HCT116 (cell line): ENCODE measurements at regions not wholly inside any gene's neighbourhood (a gene's known extent, or its start where the extent isn't known, plus 50 kb on each side); places are given as distances from the start of the nearest gene placed in this dataset.

ENCODE experiments used
- ATAC-seq: fragments of 200-7000 bp; cut with Tn5 transposase; 2 replicates; pipeline ENCODE4 v1.9.1; 2020; ENCODE audit warnings: mild to moderate bottlenecking, moderate library complexity
- BruUV-seq: library from RNA; stranded (reverse); fragments of 400-500 nt; replicated peaks from 2 replicates; lab custom pipeline; 2021; lab: Mats Ljungman, UMichigan
- CTCF ChIA-PET: fragments of 300-600 bp; sonication (Branson Sonifier 250); formaldehyde crosslinking; loops from one replicate; lab custom pipeline; 2021; ENCODE audit warnings: antibody characterized with exemption; lab: Charles Lee
- POLR2A ChIA-PET: fragments of 300-600, 350-600 bp; sonication (Branson Sonifier 250); formaldehyde crosslinking; loops from one replicate; lab custom pipeline; 2021; ENCODE audit warnings: antibody characterized with exemption; lab: Charles Lee
- RAD21 ChIA-PET, 2 experiments: fragments of 300-600 bp; sonication (Branson Sonifier 250); formaldehyde crosslinking; loops; one replicate each; lab custom pipeline; 2023; ENCODE audit warnings: low total read pairs in 2 of 2; ENCODE audit not compliant: uncharacterized antibody in 2 of 2, unreplicated experiment in 2 of 2, low non-redundant PET in 1 of 2; lab: Charles Lee
- DNase-seq: peaks from one replicate; pipeline ENCODE4 v3.0.0-alpha.2; 2010; ENCODE audit warnings: low read depth, low spot score
- H2AFZ ChIP-seq: fragments of 200-600 bp; shearing (Covaris generic), sonication (generic); 2 replicates; pipeline ENCODE4 v1.6.1; 2017; ENCODE audit warnings: low read depth, mixed run types, mixed read lengths, antibody characterized with exemption, low read length; ENCODE audit not compliant: poor library complexity, severe bottlenecking
- H3K27ac ChIP-seq: 2 replicates; pipeline ENCODE4 v1.5.1; 2012; ENCODE audit warnings: low read depth, low read length
- H3K27me3 ChIP-seq: fragments of 200-600 bp; sonication (generic); 2 replicates; pipeline ENCODE4 v1.6.1; 2016; ENCODE audit warnings: mixed run types, low read length, mixed read lengths; ENCODE audit not compliant: insufficient read depth
- H3K36me3 ChIP-seq, 2 experiments: fragments of 200-500 bp in 1 of 2; fragments of 200-600 bp in 1 of 2; sonication (Bioruptor generic) in 1 of 2; sonication (generic) in 1 of 2; 2 replicates each; pipeline versions ENCODE4 v1.5.1 to v1.6.1; 2014 to 2016; ENCODE audit warnings: low read length in 2 of 2, inconsistent platforms in 1 of 2, mixed read lengths in 1 of 2, mixed run types in 1 of 2; ENCODE audit not compliant: insufficient read depth in 2 of 2, control insufficient read depth in 1 of 2
- H3K4me1 ChIP-seq, 2 experiments: fragments of 200-600 bp in 1 of 2; sonication (generic) in 1 of 2; 2 replicates each; pipeline versions ENCODE4 v1.5.1 to v1.6.1; 2012 to 2017; ENCODE audit warnings: low read length in 2 of 2, inconsistent platforms in 1 of 2, mild to moderate bottlenecking in 1 of 2, mixed read lengths in 1 of 2, mixed run types in 1 of 2, moderate library complexity in 1 of 2; ENCODE audit not compliant: insufficient read depth in 2 of 2, control insufficient read depth in 1 of 2
- H3K4me2 ChIP-seq: fragments of 200-600 bp; sonication (generic); 2 replicates; pipeline ENCODE4 v1.6.1; 2017; ENCODE audit warnings: mixed run types, low read length, mixed read lengths
- H3K4me3 ChIP-seq, 2 experiments: fragments of 200-600 bp in 1 of 2; sonication (generic) in 1 of 2; replicated peaks in 1 of 2; 2 replicates each; pipeline ENCODE4 v1.5.1; 2011 to 2016; ENCODE audit warnings: low read length in 2 of 2, control low read depth in 1 of 2, low read depth in 1 of 2, mild to moderate bottlenecking in 1 of 2, mixed read lengths in 1 of 2, mixed run types in 1 of 2
- H3K79me2 ChIP-seq: fragments of 200-600 bp; sonication (generic); 2 replicates; pipeline ENCODE4 v1.6.1; 2017; ENCODE audit warnings: mild to moderate bottlenecking, mixed run types, low read length, moderate library complexity, mixed read lengths; ENCODE audit not compliant: insufficient read depth
- H3K9ac ChIP-seq: fragments of 200-600 bp; sonication (generic); 2 replicates; pipeline ENCODE4 v1.6.1; 2016; ENCODE audit warnings: low read length, mixed read lengths
- H3K9me2 ChIP-seq: fragments of 200-600 bp; sonication (generic), shearing (Covaris generic); 2 replicates; pipeline ENCODE4 v1.6.1; 2017; ENCODE audit warnings: mixed run types, mild to moderate bottlenecking, moderate library complexity; ENCODE audit not compliant: insufficient read depth
- H3K9me3 ChIP-seq, 2 experiments: fragments of 200-500 bp in 1 of 2; fragments of 200-600 bp in 1 of 2; sonication (Bioruptor generic) in 1 of 2; sonication (generic) in 1 of 2; 2 replicates each; pipeline ENCODE4 v1.6.1; 2014 to 2017; ENCODE audit warnings: low read length in 2 of 2, mixed read lengths in 2 of 2, inconsistent platforms in 1 of 2, low read depth in 1 of 2, mild to moderate bottlenecking in 1 of 2, mixed run types in 1 of 2, moderate library complexity in 1 of 2; ENCODE audit not compliant: control insufficient read depth in 1 of 2, insufficient read depth in 1 of 2
- H4K20me1 ChIP-seq: fragments of 200-600 bp; sonication (generic), shearing (Covaris generic); 2 replicates; pipeline ENCODE4 v1.6.1; 2017; ENCODE audit warnings: mixed run types, mild to moderate bottlenecking, moderate library complexity; ENCODE audit not compliant: insufficient read depth
- ATF3 ChIP-seq: IDR thresholded peaks from 2 replicates; pipeline ENCODE4 v1.6.1; 2012
- CEBPB ChIP-seq: IDR thresholded peaks from 2 replicates; pipeline ENCODE4 v1.6.1; 2012; ENCODE audit warnings: low read depth
- CTCF ChIP-seq, 3 experiments: fragments of 200-600 bp in 1 of 3; sonication (generic) in 1 of 3; IDR thresholded peaks in 2 of 3; conservative IDR thresholded peaks in 1 of 3; 2 replicates each; pipeline ENCODE4 v1.5.1; 2012 to 2017; ENCODE audit warnings: low read depth in 2 of 3, low read length in 2 of 3, antibody characterized with exemption in 1 of 3, borderline replicate concordance in 1 of 3, control low read depth in 1 of 3, mild to moderate bottlenecking in 1 of 3, mixed read lengths in 1 of 3, mixed run types in 1 of 3, moderate library complexity in 1 of 3; ENCODE audit not compliant: insufficient read depth in 1 of 3
- EGR1 ChIP-seq: IDR thresholded peaks from 2 replicates; pipeline ENCODE4 v1.6.1; 2012; ENCODE audit warnings: low read depth
- ELF1 ChIP-seq: IDR thresholded peaks from 2 replicates; pipeline ENCODE4 v1.6.1; 2012; ENCODE audit warnings: low read depth, borderline replicate concordance
- EZH2 ChIP-seq: fragments of 200-600 bp; sonication (generic); IDR thresholded peaks from 2 replicates; pipeline ENCODE4 v1.6.1; 2017; ENCODE audit warnings: antibody characterized with exemption, mixed run types
- EZH2phosphoT487 ChIP-seq: fragments of 200-600 bp; IDR thresholded peaks from 2 replicates; pipeline ENCODE4 v1.6.1; 2018; ENCODE audit warnings: antibody characterized with exemption, borderline replicate concordance
- FOSL1 ChIP-seq: IDR thresholded peaks from 2 replicates; pipeline ENCODE4 v1.6.1; 2012; ENCODE audit warnings: low read depth
- JUND ChIP-seq: IDR thresholded peaks from 2 replicates; pipeline ENCODE4 v1.6.1; 2012
- POLR2A ChIP-seq: IDR thresholded peaks from 2 replicates; pipeline ENCODE4 v1.7.0; 2011; ENCODE audit warnings: borderline replicate concordance; ENCODE audit not compliant: insufficient read depth, insufficient read length; ENCODE audit errors: extremely low read depth
- POLR2AphosphoS5 ChIP-seq: IDR thresholded peaks from 2 replicates; pipeline ENCODE4 v1.6.1; 2011; ENCODE audit warnings: mild to moderate bottlenecking, low read depth, low read length, moderate library complexity
- REST ChIP-seq: IDR thresholded peaks from 2 replicates; pipeline ENCODE4 v1.6.1; 2012; ENCODE audit warnings: low read depth
- SIN3A ChIP-seq: IDR thresholded peaks from 2 replicates; pipeline ENCODE4 v1.6.1; 2012; ENCODE audit warnings: low read depth
- SP1 ChIP-seq: IDR thresholded peaks from 2 replicates; pipeline ENCODE4 v1.6.1; 2012; ENCODE audit warnings: low read depth
- SRF ChIP-seq: IDR thresholded peaks from 2 replicates; pipeline ENCODE4 v1.6.1; 2012; ENCODE audit warnings: low read depth
- TCF7L2 ChIP-seq: IDR thresholded peaks from 2 replicates; pipeline ENCODE4 v1.7.0; 2011; ENCODE audit warnings: borderline replicate concordance, inconsistent platforms; ENCODE audit not compliant: insufficient read depth, insufficient read length; ENCODE audit errors: extremely low read depth
- YY1 ChIP-seq: IDR thresholded peaks from 2 replicates; pipeline ENCODE4 v1.6.1; 2011; ENCODE audit warnings: low read length, low read depth, moderate library complexity, mild to moderate bottlenecking; ENCODE audit not compliant: insufficient replicate concordance; ENCODE audit errors: extremely low read depth
- ZBTB33 ChIP-seq: IDR thresholded peaks from 2 replicates; pipeline ENCODE4 v1.6.1; 2011; ENCODE audit warnings: mild to moderate bottlenecking, low read length, moderate library complexity; ENCODE audit not compliant: insufficient replicate concordance; ENCODE audit errors: extremely low read depth
- ZFX ChIP-seq: fragments of 450-650 bp; IDR thresholded peaks from 2 replicates; pipeline ENCODE4 v1.6.1; 2017
- ZNF274 ChIP-seq: fragments of 200-500 bp; sonication (Bioruptor generic); IDR thresholded peaks from 2 replicates; pipeline ENCODE4 v1.6.1; 2014; ENCODE audit warnings: mild to moderate bottlenecking, low read depth, low read length, inconsistent platforms
- intact Hi-C: fragments of 100-400 bp; cut with micrococcal nuclease; formaldehyde crosslinking; loops from 2 replicates; pipeline ENCODE4 v1.10.0; 2022

- intact Hi-C loops: no loop called here
- Histone ChIP-seq H3K79me2 (no peaks in the 10 kb centered on the region), H3K4me3 (no peak overlapping the region), H4K20me1 (no peaks in the 10 kb centered on the region), H3K9me2 (no peaks in the 10 kb centered on the region), H3K9me3 (no peaks in the 10 kb centered on the region), H3K27ac (no peak overlapping the region), H3K4me1 (no peaks in the 10 kb centered on the region), H2AFZ (no peak overlapping the region), H3K27me3 (peaks cover 9% of the 10 kb centered on the region; the same call in 1 of the 2 replicates), H3K36me3 (no peaks in the 10 kb centered on the region), H3K9ac (no peak overlapping the region), H3K4me2 (no peak overlapping the region)
- no TSS peak for BruUV-seq
- ChIA-PET POLR2A (no interaction called here), CTCF (no interaction called here), RAD21 (no interaction called here)
- no peak for DNase-seq
- no peak for ATAC-seq
- TF ChIP-seq YY1: no peak
- no peak for TF ChIP-seq TCF7L2
- TF ChIP-seq ZBTB33: no peak
- no peak for TF ChIP-seq EGR1
- TF ChIP-seq REST: no peak
- no peak for TF ChIP-seq ATF3
- no peak for TF ChIP-seq JUND
- no peak for TF ChIP-seq FOSL1
- no peak for TF ChIP-seq POLR2AphosphoS5
- TF ChIP-seq EZH2: no peak
- TF ChIP-seq CEBPB: no peak
- TF ChIP-seq SIN3A: no peak
- no peak for TF ChIP-seq SP1
- no peak for TF ChIP-seq POLR2A
- no peak for TF ChIP-seq ZNF274
- TF ChIP-seq CTCF (IDR thresholded peaks at IDR 0.05 in 2 of 3, conservative IDR thresholded peaks at IDR 0.05 in 1 of 3; ENCODE audit: borderline replicate concordance in 1 of 3, insufficient read depth in 1 of 3, low read depth in 2 of 3, low read length in 2 of 3): no peak
- no peak for TF ChIP-seq ZFX
- no peak for TF ChIP-seq SRF
- no peak for TF ChIP-seq ELF1
- TF ChIP-seq EZH2phosphoT487: no peak
- TF ChIP-seq, all 23 proteins: peak for 0
Measured at GRCh38 chr2:176540995-176541394, 271.8 kb downstream of the MTX2 start.
